ENCODE measurements at regions not wholly inside any gene's neighbourhood (a gene's known extent, or its start where the extent isn't known, plus 50 kb on each side); places are given as distances from the start of the nearest gene placed in this dataset.

DNA sequence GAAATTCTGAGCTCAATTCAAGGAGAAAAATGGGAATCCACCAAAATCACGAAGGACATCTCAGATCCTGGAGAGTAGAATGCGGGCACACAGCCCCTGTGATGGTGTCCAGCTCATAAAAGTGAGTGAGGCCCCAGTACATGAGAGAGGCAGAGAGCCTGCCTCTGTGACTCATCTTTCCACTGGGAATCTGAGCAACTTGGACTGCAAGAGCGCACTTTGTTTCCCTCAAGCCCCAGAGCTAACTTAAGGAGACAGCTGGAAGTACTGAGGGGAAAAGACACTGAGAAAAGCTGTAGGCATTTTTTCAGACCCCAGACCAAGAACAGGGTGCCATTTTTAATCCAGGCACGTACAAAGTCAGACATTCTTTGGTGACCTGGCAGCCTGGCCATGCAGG lies 273.7 kb downstream of the C11orf87 start:
- no peaks in the 10 kb centered on the region for H3K36me3 ChIP-seq
- no peak for DNase-seq (ENCODE audit: low spot score)
- H3K4me1 ChIP-seq = no peaks in the 10 kb centered on the region
- H3K9me3 ChIP-seq = peaks cover 5 to 45% of the 10 kb centered on the region in 2 donors
- no peak for TF ChIP-seq CTCF (IDR thresholded peaks at IDR 0.05)
- no peak overlapping the region for H3K27ac ChIP-seq
- no peaks in the 10 kb centered on the region for H3K27me3 ChIP-seq
- no peak overlapping the region for H3K4me3 ChIP-seq

- no peak for DNase-seq (ENCODE audit: low spot score)
- H3K27me3 ChIP-seq = no peaks in the 10 kb centered on the region
- H3K27ac ChIP-seq = no peak overlapping the region
- no peak for TF ChIP-seq CTCF (IDR thresholded peaks at IDR 0.05)
- H3K36me3 ChIP-seq = no peaks in the 10 kb centered on the region
- H3K4me1 ChIP-seq = no peaks in the 10 kb centered on the region
- no peak overlapping the region for H3K4me3 ChIP-seq
- H3K9me3 ChIP-seq = peaks cover 5 to 45% of the 10 kb centered on the region in 2 donors
Measured at GRCh38 chr11:109696191-109696897, 274.4 kb downstream of the C11orf87 start.

GRCh38 chr11:109697140-109697843 lies 275.3 kb downstream of the C11orf87 start:
- H3K36me3 ChIP-seq = no peaks in the 10 kb centered on the region
- no peak overlapping the region for H3K27ac ChIP-seq
- peak in 1 of 2 donors; percentile 61 for TF ChIP-seq CTCF (IDR thresholded peaks at IDR 0.05)
- no peaks in the 10 kb centered on the region for H3K4me1 ChIP-seq
- H3K27me3 ChIP-seq = no peaks in the 10 kb centered on the region
- no peak overlapping the region for H3K4me3 ChIP-seq
- peaks cover 5 to 45% of the 10 kb centered on the region in 2 donors for H3K9me3 ChIP-seq
- DNase-seq (ENCODE audit: low spot score) = no peak

DNA sequence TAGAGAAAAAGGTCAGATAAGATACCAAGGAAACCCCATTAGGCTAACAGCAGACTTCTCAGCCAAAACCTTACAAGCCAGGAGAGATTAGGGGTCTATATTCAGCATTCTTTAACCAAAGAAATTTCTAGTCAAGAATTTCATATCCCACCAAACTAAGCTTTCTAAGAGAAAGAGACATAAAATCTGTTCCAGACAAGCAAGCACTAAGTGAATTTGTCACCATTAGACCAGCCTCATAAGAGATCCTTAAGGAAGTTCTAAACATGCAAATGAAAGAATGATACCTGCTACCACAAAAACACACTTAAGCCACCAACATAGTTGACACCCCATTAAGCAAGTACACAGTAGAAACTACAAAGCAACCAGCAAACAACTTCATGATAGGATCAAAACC lies 276.2 kb downstream of the C11orf87 start:
- TF ChIP-seq CTCF (IDR thresholded peaks at IDR 0.05) = no peak
- H3K4me3 ChIP-seq = no peak overlapping the region
- no peak for DNase-seq (ENCODE audit: low spot score)
- peaks cover 5 to 45% of the 10 kb centered on the region in 2 donors for H3K9me3 ChIP-seq
- no peak overlapping the region for H3K27ac ChIP-seq
- H3K36me3 ChIP-seq = no peaks in the 10 kb centered on the region
- no peaks in the 10 kb centered on the region for H3K4me1 ChIP-seq
- H3K27me3 ChIP-seq = no peaks in the 10 kb centered on the region

DNA sequence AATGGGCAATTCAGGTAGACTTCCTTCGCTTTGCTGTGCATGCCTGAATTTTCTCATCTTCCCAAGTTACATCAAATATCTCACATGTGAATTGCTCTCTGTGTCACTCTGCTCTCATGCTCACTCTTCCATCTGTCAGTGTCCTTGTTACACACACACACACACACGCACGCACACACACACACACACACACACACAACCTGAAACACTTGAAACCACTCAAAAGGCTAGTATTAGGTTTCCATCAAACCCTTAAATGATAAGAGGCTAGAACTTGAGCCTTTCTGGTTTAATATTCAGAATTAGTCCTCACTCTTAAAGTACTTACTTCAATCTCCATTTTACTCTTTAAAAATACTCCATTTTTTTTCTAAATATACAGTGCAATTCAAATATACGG lies 282.4 kb downstream of the C11orf87 start:
- Histone ChIP-seq H3K9me3 (no peaks in the 10 kb centered on the region), H3K4me1 (no peaks in the 10 kb centered on the region), H3K4me3 (no peak overlapping the region), H3K36me3 (no peaks in the 10 kb centered on the region), H3K27ac (no peak overlapping the region), H3K27me3 (no peaks in the 10 kb centered on the region)
- no peak for TF ChIP-seq CTCF (IDR thresholded peaks at IDR 0.05)
- no peak for DNase-seq (ENCODE audit: low spot score)
